ENCODE measurements at regions not wholly inside any gene's neighbourhood (a gene's known extent, or its start where the extent isn't known, plus 50 kb on each side); places are given as distances from the start of the nearest gene placed in this dataset.

GRCh38 chr6:79808921-79809320, 138.4 kb downstream of the ELOVL4 start:
- no peak for TF ChIP-seq TAF1 (IDR thresholded peaks at IDR 0.05; ENCODE audit: low read depth)
- TF ChIP-seq MAX (IDR thresholded peaks at IDR 0.05), result no peak
- no peak for TF ChIP-seq YY1 (IDR thresholded peaks at IDR 0.05; ENCODE audit: low read depth)
- TF ChIP-seq, protein P1, sequence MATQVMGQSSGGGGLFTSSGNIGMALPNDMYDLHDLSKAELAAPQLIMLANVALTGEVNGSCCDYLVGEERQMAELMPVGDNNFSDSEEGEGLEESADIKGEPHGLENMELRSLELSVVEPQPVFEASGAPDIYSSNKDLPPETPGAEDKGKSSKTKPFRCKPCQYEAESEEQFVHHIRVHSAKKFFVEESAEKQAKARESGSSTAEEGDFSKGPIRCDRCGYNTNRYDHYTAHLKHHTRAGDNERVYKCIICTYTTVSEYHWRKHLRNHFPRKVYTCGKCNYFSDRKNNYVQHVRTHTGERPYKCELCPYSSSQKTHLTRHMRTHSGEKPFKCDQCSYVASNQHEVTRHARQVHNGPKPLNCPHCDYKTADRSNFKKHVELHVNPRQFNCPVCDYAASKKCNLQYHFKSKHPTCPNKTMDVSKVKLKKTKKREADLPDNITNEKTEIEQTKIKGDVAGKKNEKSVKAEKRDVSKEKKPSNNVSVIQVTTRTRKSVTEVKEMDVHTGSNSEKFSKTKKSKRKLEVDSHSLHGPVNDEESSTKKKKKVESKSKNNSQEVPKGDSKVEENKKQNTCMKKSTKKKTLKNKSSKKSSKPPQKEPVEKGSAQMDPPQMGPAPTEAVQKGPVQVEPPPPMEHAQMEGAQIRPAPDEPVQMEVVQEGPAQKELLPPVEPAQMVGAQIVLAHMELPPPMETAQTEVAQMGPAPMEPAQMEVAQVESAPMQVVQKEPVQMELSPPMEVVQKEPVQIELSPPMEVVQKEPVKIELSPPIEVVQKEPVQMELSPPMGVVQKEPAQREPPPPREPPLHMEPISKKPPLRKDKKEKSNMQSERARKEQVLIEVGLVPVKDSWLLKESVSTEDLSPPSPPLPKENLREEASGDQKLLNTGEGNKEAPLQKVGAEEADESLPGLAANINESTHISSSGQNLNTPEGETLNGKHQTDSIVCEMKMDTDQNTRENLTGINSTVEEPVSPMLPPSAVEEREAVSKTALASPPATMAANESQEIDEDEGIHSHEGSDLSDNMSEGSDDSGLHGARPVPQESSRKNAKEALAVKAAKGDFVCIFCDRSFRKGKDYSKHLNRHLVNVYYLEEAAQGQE (IDR thresholded peaks at IDR 0.05; ENCODE audit: low read depth), result no peak
- no peak for TF ChIP-seq NFIC (IDR thresholded peaks at IDR 0.05)
- TF ChIP-seq EGR1 (IDR thresholded peaks at IDR 0.05), result no peak
- TF ChIP-seq ZBTB7A (IDR thresholded peaks at IDR 0.05; ENCODE audit: low read depth), result no peak
- TF ChIP-seq TCF12 (IDR thresholded peaks at IDR 0.05; ENCODE audit: low read depth), result no peak
- no peak for TF ChIP-seq CEBPB (IDR thresholded peaks at IDR 0.05)
- TF ChIP-seq, protein P2, sequence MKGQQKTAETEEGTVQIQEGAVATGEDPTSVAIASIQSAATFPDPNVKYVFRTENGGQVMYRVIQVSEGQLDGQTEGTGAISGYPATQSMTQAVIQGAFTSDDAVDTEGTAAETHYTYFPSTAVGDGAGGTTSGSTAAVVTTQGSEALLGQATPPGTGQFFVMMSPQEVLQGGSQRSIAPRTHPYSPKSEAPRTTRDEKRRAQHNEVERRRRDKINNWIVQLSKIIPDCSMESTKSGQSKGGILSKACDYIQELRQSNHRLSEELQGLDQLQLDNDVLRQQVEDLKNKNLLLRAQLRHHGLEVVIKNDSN (IDR thresholded peaks at IDR 0.05), result no peak

Measured in Ishikawa (cell line).